Astrocyte of the spinal cord (primary cell): ENCODE measurements at regions not wholly inside any gene's neighbourhood (a gene's known extent, or its start where the extent isn't known, plus 50 kb on each side); places are given as distances from the start of the nearest gene placed in this dataset.

Source experiments
- DNase-seq: peaks from one replicate; pipeline ENCODE4 v3.0.0; 2011; ENCODE audit warnings: low read depth, low spot score
- H3K4me3 ChIP-seq: 2 replicates; pipeline ENCODE4 v1.5.1; 2011; ENCODE audit warnings: low read depth, mild to moderate bottlenecking, low read length, moderate library complexity
- in situ Hi-C: cut with HindIII; loops from 2 replicates; pipeline ENCODE4 v1.10.0; 2017; ENCODE audit warnings: low sequenced_read_pairs
- TF ChIP-seq, protein P1 (sequence below): IDR thresholded peaks from 2 replicates; pipeline ENCODE4 v1.5.1; 2012; ENCODE audit warnings: low read depth, mild to moderate bottlenecking, low read length, inconsistent platforms

DNA sequence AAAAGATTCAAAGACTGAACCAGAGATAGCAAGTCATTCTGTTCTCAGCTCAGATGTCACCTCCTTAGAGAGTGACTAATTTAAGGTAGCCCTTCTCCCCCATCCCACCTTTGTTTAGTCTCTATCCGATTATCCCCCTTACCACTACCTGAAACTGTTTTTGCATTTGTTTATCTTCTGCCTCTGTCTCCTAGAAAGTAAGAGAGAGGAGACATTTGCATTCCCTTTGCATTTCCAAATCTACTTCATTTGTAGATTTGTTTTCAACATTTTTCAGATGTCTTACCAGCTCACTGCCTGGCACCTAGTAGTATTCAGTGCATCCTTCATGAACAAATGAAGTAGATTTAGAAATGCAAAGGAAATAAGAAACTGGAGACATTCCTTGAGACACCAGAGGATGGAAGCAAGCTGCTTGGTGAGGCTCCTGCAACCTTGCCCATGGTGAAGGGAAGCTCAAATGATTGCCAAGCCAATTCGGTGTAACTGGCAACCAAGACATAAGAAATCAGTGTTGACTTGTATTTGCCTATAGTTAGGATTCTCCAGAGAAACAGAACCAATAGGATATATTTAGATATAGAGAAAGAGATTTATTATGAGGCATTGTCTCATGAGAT lies 385.7 kb downstream of the STK39 start:
- H3K4me3 ChIP-seq: no peak overlapping the region
- no peak for DNase-seq
- TF ChIP-seq, protein P1, sequence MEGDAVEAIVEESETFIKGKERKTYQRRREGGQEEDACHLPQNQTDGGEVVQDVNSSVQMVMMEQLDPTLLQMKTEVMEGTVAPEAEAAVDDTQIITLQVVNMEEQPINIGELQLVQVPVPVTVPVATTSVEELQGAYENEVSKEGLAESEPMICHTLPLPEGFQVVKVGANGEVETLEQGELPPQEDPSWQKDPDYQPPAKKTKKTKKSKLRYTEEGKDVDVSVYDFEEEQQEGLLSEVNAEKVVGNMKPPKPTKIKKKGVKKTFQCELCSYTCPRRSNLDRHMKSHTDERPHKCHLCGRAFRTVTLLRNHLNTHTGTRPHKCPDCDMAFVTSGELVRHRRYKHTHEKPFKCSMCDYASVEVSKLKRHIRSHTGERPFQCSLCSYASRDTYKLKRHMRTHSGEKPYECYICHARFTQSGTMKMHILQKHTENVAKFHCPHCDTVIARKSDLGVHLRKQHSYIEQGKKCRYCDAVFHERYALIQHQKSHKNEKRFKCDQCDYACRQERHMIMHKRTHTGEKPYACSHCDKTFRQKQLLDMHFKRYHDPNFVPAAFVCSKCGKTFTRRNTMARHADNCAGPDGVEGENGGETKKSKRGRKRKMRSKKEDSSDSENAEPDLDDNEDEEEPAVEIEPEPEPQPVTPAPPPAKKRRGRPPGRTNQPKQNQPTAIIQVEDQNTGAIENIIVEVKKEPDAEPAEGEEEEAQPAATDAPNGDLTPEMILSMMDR: no peak
- in situ Hi-C loops: no loop called here

DNA sequence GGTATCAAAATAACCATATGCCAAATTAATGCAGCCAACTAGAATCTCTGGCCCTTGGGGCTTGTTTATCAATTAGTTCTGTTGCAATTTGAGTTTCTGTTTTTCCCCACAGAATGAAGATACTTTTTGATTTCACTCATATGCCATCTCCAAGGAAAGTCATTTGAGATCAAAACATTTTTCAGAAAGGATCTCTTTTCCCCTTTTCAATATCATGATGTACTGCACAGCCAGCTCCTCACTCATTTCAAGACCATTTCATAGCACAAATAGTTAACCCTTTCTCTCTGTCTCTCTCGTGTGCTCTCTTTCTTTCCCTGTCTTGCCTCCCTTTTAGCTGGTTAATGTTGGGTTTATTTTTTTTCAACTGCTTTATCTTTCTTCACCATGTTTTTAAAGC lies 387.3 kb downstream of the STK39 start:
- no peak for DNase-seq
- TF ChIP-seq, protein P1: no peak
- in situ Hi-C loops: no loop called here
- H3K4me3 ChIP-seq: no peak overlapping the region

DNA sequence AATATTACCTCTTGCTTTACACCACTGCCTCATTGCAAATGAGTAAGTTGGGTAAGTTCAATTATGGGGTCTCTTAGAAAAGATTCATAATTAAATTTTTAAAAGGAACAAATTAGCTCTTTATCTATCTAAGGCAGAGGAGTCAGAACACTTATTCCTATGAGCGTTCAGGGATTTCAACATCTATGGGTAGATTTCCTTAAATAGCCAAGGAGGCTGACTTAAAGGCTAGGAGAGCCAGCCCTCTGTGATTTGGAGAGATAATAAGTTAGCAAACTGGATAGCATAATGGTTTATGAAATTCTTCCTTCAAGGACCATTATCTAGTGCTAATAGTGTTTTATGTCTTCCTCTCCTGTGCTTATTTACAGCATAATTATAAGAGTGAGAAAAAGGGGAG lies 387.7 kb downstream of the STK39 start:
- in situ Hi-C loops: no loop called here
- DNase-seq: no peak
- TF ChIP-seq, protein P1: no peak
- no peak overlapping the region for H3K4me3 ChIP-seq

DNA sequence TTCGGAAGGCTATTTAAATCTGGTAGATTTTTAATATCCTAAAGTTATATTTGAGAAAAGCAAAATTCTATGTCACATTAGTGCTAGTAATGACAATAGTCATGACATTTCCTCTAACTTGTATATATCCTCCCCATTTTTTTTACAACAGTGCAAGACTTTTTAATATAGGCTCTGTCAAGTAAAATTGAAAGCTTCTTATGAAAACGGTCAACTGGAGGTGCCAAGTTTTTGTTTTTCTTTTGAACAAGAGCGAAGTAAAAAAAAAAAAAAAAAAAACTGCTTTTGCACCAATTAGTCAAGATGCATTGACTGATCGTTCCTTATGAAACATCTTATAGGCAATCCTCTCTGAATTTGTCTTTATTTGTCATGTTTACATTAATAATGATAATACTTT lies 389.3 kb downstream of the STK39 start:
- in situ Hi-C loops: no loop called here

DNA sequence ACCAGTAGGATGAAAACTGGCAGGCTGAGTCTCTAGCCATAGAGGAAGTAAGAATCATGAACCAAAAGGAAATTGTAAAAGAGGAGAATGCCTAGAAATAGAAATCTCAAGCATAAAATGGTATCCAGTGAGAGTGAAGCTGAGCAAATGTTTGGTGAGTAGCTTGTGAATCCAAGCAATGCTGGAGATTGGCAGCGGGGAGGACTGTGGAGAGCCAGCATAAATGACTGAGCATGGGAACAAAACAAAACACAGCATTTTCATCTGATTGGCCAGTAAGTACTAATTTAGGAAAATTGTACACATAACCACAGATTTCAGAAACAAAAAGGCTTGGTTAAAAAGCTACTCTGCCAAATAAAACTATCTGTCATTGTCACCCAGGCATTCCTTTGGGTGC lies 390.0 kb downstream of the STK39 start:
- TF ChIP-seq, protein P1: no peak
- H3K4me3 ChIP-seq: no peak overlapping the region
- DNase-seq: no peak
- in situ Hi-C loops: no loop called here

More for the DNA sequence above, 389.3 kb downstream of the STK39 start:
- H3K4me3 ChIP-seq: no peak overlapping the region
- no peak for DNase-seq
- TF ChIP-seq, protein P1: no peak

DNA sequence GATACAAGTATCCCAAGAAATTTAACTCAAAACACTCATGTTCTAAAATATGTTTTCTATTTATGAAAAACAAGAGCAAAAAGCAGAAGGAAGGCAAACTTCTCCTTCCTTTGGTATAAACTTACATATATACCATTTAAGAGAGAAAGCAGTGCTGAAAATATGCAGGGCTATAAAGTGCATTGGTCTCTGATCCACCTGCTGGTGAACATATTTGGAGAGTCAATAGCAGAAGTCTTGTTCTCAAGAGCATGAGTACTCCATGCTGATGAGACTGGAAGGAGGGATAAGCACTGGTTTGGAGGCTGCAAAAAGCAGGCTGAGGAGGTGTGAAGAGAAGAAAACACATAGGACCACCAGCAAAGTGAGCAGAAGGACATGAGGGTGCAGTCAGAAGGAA lies 391.2 kb downstream of the STK39 start:
- TF ChIP-seq, protein P1: no peak
- in situ Hi-C loops: no loop called here
- no peak overlapping the region for H3K4me3 ChIP-seq
- DNase-seq: no peak
